Activated T-helper 1 cell treated with anti-CD3 and anti-CD28 coated beads, Interleukin-12 subunit alpha, Interleukin-12 subunit beta, Interleukin-2, Interleukin-4 antibody, amounts not matched to agents 30 ng/mL and 10 ng/mL and 1 ng/mL, durations not matched to agents 14 hours and 24 hours and 36 hours (primary cell): ENCODE measurements at regions not wholly inside any gene's neighbourhood (a gene's known extent, or its start where the extent isn't known, plus 50 kb on each side); places are given as distances from the start of the nearest gene placed in this dataset.

Experiments
- DNase-seq: peaks from one replicate; pipeline ENCODE4 v3.0.0; 2021; ENCODE audit warnings: low spot score
- H3K27ac Mint-ChIP-seq: one replicate; pipeline ENCODE4 v1.8.0; 2021; ENCODE audit warnings: mild to moderate bottlenecking, mixed read lengths
- H3K27me3 Mint-ChIP-seq: one replicate; pipeline ENCODE4 v1.8.0; 2022; ENCODE audit warnings: mild to moderate bottlenecking, moderate library complexity, mixed read lengths; ENCODE audit not compliant: insufficient read depth
- H3K36me3 Mint-ChIP-seq: one replicate; pipeline ENCODE4 v1.8.0; 2021; ENCODE audit warnings: low read depth, mixed read lengths
- H3K4me1 Mint-ChIP-seq: one replicate; pipeline ENCODE4 v1.8.0; 2021; ENCODE audit warnings: low read depth, mixed read lengths
- H3K4me3 Mint-ChIP-seq: one replicate; pipeline ENCODE4 v1.8.0; 2021; ENCODE audit warnings: mild to moderate bottlenecking, moderate library complexity, mixed read lengths
- H3K9me3 Mint-ChIP-seq: one replicate; pipeline ENCODE4 v1.8.0; 2021; ENCODE audit warnings: mixed read lengths
- intact Hi-C: fragments of 100-400 bp; cut with micrococcal nuclease; formaldehyde crosslinking; loops from one replicate; pipeline ENCODE4 v1.15.1; 2024

GRCh38 chr5:163190784-163191183, 246.6 kb upstream of the CCNG1 start:
- peaks cover 7% of the 10 kb centered on the region for H3K9me3 Mint-ChIP-seq
- intact Hi-C loops = no loop called here
- no peaks in the 10 kb centered on the region for H3K27me3 Mint-ChIP-seq
- no peak overlapping the region for H3K4me3 Mint-ChIP-seq
- no peaks in the 10 kb centered on the region for H3K36me3 Mint-ChIP-seq
- no peak overlapping the region for H3K27ac Mint-ChIP-seq
- no peaks in the 10 kb centered on the region for H3K4me1 Mint-ChIP-seq
- no peak for DNase-seq

GRCh38 chr5:163193886-163194285, 243.5 kb upstream of the CCNG1 start:
- Mint-ChIP-seq H3K4me1 (no peaks in the 10 kb centered on the region), H3K27me3 (no peaks in the 10 kb centered on the region), H3K4me3 (no peak overlapping the region), H3K27ac (no peak overlapping the region), H3K9me3 (peaks cover 7% of the 10 kb centered on the region), H3K36me3 (no peaks in the 10 kb centered on the region)
- DNase-seq = no peak
- intact Hi-C loops = no loop called here

- H3K27ac Mint-ChIP-seq = no peak overlapping the region
- DNase-seq = no peak
- no peaks in the 10 kb centered on the region for H3K36me3 Mint-ChIP-seq
- no peak overlapping the region for H3K4me3 Mint-ChIP-seq
- peaks cover 9% of the 10 kb centered on the region for H3K9me3 Mint-ChIP-seq
- intact Hi-C loops = no loop called here
- H3K27me3 Mint-ChIP-seq = no peaks in the 10 kb centered on the region
- no peaks in the 10 kb centered on the region for H3K4me1 Mint-ChIP-seq
Measured at GRCh38 chr5:163205645-163206044, 231.8 kb upstream of the CCNG1 start.

GRCh38 chr5:163221581-163221980, 215.8 kb upstream of the CCNG1 start:
- intact Hi-C loops = no loop called here
- Mint-ChIP-seq H3K4me3 (no peak overlapping the region), H3K36me3 (no peaks in the 10 kb centered on the region), H3K27me3 (no peaks in the 10 kb centered on the region), H3K27ac (no peak overlapping the region), H3K9me3 (peaks cover 4% of the 10 kb centered on the region), H3K4me1 (no peaks in the 10 kb centered on the region)
- DNase-seq = no peak

GRCh38 chr5:163222982-163223381, 214.4 kb upstream of the CCNG1 start:
- Mint-ChIP-seq H3K4me3 (no peak overlapping the region), H3K27ac (no peak overlapping the region), H3K27me3 (no peaks in the 10 kb centered on the region), H3K4me1 (no peaks in the 10 kb centered on the region), H3K9me3 (peaks cover 4% of the 10 kb centered on the region), H3K36me3 (no peaks in the 10 kb centered on the region)
- no peak for DNase-seq
- intact Hi-C loops = no loop called here

- peaks cover 4% of the 10 kb centered on the region for H3K9me3 Mint-ChIP-seq
- intact Hi-C loops = no loop called here
- DNase-seq = no peak
- no peak overlapping the region for H3K27ac Mint-ChIP-seq
- H3K36me3 Mint-ChIP-seq = no peaks in the 10 kb centered on the region
- no peaks in the 10 kb centered on the region for H3K27me3 Mint-ChIP-seq
- H3K4me3 Mint-ChIP-seq = no peak overlapping the region
- H3K4me1 Mint-ChIP-seq = no peaks in the 10 kb centered on the region
Measured at GRCh38 chr5:163244445-163244987, 192.9 kb upstream of the CCNG1 start.

- no peaks in the 10 kb centered on the region for H3K36me3 Mint-ChIP-seq
- no peak overlapping the region for H3K4me3 Mint-ChIP-seq
- DNase-seq = no peak
- no peaks in the 10 kb centered on the region for H3K27me3 Mint-ChIP-seq
- H3K27ac Mint-ChIP-seq = no peak overlapping the region
- no peaks in the 10 kb centered on the region for H3K4me1 Mint-ChIP-seq
- intact Hi-C loops = no loop called here
- H3K9me3 Mint-ChIP-seq = peaks cover 4% of the 10 kb centered on the region
Measured at GRCh38 chr5:163245584-163245983, 191.8 kb upstream of the CCNG1 start.

- Mint-ChIP-seq H3K27me3 (no peaks in the 10 kb centered on the region), H3K36me3 (no peaks in the 10 kb centered on the region), H3K27ac (no peak overlapping the region), H3K4me3 (no peak overlapping the region), H3K9me3 (peaks cover 4% of the 10 kb centered on the region), H3K4me1 (no peaks in the 10 kb centered on the region)
- DNase-seq = no peak
- intact Hi-C loops = no loop called here
Measured at GRCh38 chr5:163248333-163248732, 189.1 kb upstream of the CCNG1 start.

GRCh38 chr5:163248871-163249270, 188.5 kb upstream of the CCNG1 start:
- Mint-ChIP-seq H3K4me3 (no peak overlapping the region), H3K27me3 (no peaks in the 10 kb centered on the region), H3K36me3 (no peaks in the 10 kb centered on the region), H3K27ac (no peak overlapping the region), H3K9me3 (peaks cover 1% of the 10 kb centered on the region), H3K4me1 (no peaks in the 10 kb centered on the region)
- no peak for DNase-seq
- intact Hi-C loops = no loop called here

GRCh38 chr5:163252950-163253349, 184.4 kb upstream of the CCNG1 start:
- Mint-ChIP-seq H3K27me3 (peaks cover 4% of the 10 kb centered on the region), H3K4me3 (no peak overlapping the region), H3K4me1 (no peaks in the 10 kb centered on the region), H3K36me3 (no peaks in the 10 kb centered on the region), H3K27ac (no peak overlapping the region), H3K9me3 (no peaks in the 10 kb centered on the region)
- intact Hi-C loops = no loop called here
- no peak for DNase-seq

GRCh38 chr5:163259495-163259894, 177.9 kb upstream of the CCNG1 start:
- H3K4me3 Mint-ChIP-seq = no peak overlapping the region
- no peaks in the 10 kb centered on the region for H3K9me3 Mint-ChIP-seq
- DNase-seq = no peak
- H3K36me3 Mint-ChIP-seq = no peaks in the 10 kb centered on the region
- no peaks in the 10 kb centered on the region for H3K4me1 Mint-ChIP-seq
- intact Hi-C loops = no loop called here
- no peak overlapping the region for H3K27ac Mint-ChIP-seq
- peaks cover 3% of the 10 kb centered on the region for H3K27me3 Mint-ChIP-seq

GRCh38 chr5:163260471-163260870, 176.9 kb upstream of the CCNG1 start:
- H3K4me3 Mint-ChIP-seq = no peak overlapping the region
- DNase-seq = no peak
- intact Hi-C loops = no loop called here
- H3K4me1 Mint-ChIP-seq = no peaks in the 10 kb centered on the region
- no peaks in the 10 kb centered on the region for H3K36me3 Mint-ChIP-seq
- no peaks in the 10 kb centered on the region for H3K27me3 Mint-ChIP-seq
- no peaks in the 10 kb centered on the region for H3K9me3 Mint-ChIP-seq
- no peak overlapping the region for H3K27ac Mint-ChIP-seq

GRCh38 chr5:163260961-163261360, 176.4 kb upstream of the CCNG1 start:
- H3K36me3 Mint-ChIP-seq = no peaks in the 10 kb centered on the region
- H3K4me3 Mint-ChIP-seq = no peak overlapping the region
- H3K27me3 Mint-ChIP-seq = no peaks in the 10 kb centered on the region
- no peaks in the 10 kb centered on the region for H3K4me1 Mint-ChIP-seq
- intact Hi-C loops = no loop called here
- H3K27ac Mint-ChIP-seq = no peak overlapping the region
- H3K9me3 Mint-ChIP-seq = no peaks in the 10 kb centered on the region
- no peak for DNase-seq

GRCh38 chr5:163261647-163262269, 175.6 kb upstream of the CCNG1 start:
- Mint-ChIP-seq H3K27ac (no peak overlapping the region), H3K9me3 (no peaks in the 10 kb centered on the region), H3K27me3 (no peaks in the 10 kb centered on the region), H3K4me3 (no peak overlapping the region), H3K36me3 (no peaks in the 10 kb centered on the region), H3K4me1 (no peaks in the 10 kb centered on the region)
- intact Hi-C loops = no loop called here
- no peak for DNase-seq
